CD4-positive, alpha-beta T cell (primary cell): ENCODE measurements at regions not wholly inside any gene's neighbourhood (a gene's known extent, or its start where the extent isn't known, plus 50 kb on each side); places are given as distances from the start of the nearest gene placed in this dataset.

Source experiments
- ATAC-seq: fragments of 200-7000 bp; cut with Tn5 transposase; one replicate; pipeline ENCODE4 v1.10.0; 2022; ENCODE audit warnings: mild to moderate bottlenecking; ENCODE audit not compliant: poor library complexity
- CTCF ChIA-PET: fragments of 350-600 bp; sonication (Branson Sonifier 250); formaldehyde crosslinking; loops from one replicate; lab custom pipeline; 2021; ENCODE audit warnings: antibody characterized with exemption, inconsistent platforms; lab: Charles Lee
- POLR2A ChIA-PET: fragments of 350-600 bp; sonication (Branson Sonifier 250); formaldehyde crosslinking; loops from one replicate; lab custom pipeline; 2021; ENCODE audit warnings: antibody characterized with exemption, inconsistent platforms; lab: Charles Lee
- DNase-seq, 14 experiments: peaks; one replicate each; pipeline ENCODE4 v3.0.0-alpha.2; 2013 to 2020; ENCODE audit warnings: mixed read lengths in 2 of 14
- H3K27ac ChIP-seq, 2 donors: one replicate each; pipeline versions ENCODE4 v1.5.1 to v1.7.0; 2013; ENCODE audit warnings: low read length in 2 of 2, low read depth in 1 of 2, mild to moderate bottlenecking in 1 of 2
- H3K27me3 ChIP-seq, 2 experiments: 1 replicate in 1 of 2; 2 replicates in 1 of 2; pipeline versions ENCODE4 v1.6.1 to v1.7.0; 2013; ENCODE audit warnings: low read length in 2 of 2, control low read depth in 1 of 2, mild to moderate bottlenecking in 1 of 2, moderate library complexity in 1 of 2; ENCODE audit not compliant: insufficient read depth in 2 of 2, control insufficient read depth in 1 of 2
- H3K36me3 ChIP-seq: one replicate; pipeline ENCODE4 v1.6.1; 2013; ENCODE audit warnings: low read length, control low read depth; ENCODE audit not compliant: insufficient read depth
- H3K4me1 ChIP-seq: one replicate; pipeline ENCODE4 v1.6.1; 2013; ENCODE audit warnings: low read length, control low read depth; ENCODE audit not compliant: insufficient read depth
- H3K4me3 ChIP-seq: one replicate; pipeline ENCODE4 v1.5.1; 2013; ENCODE audit warnings: mild to moderate bottlenecking, low read length, moderate library complexity
- H3K9me3 ChIP-seq, 2 experiments: 1 replicate in 1 of 2; 2 replicates in 1 of 2; pipeline versions ENCODE4 v1.6.1 to v1.7.0; 2013; ENCODE audit warnings: low read length in 2 of 2, mild to moderate bottlenecking in 2 of 2, control low read depth in 1 of 2, moderate library complexity in 1 of 2; ENCODE audit not compliant: control insufficient read depth in 1 of 2, insufficient read depth in 1 of 2
- H3K27ac Mint-ChIP-seq: one replicate; pipeline ENCODE4 v1.8.0; 2020; ENCODE audit warnings: mixed read lengths
- H3K27me3 Mint-ChIP-seq: one replicate; pipeline ENCODE4 v1.8.0; 2021; ENCODE audit warnings: mixed read lengths
- H3K36me3 Mint-ChIP-seq: one replicate; pipeline ENCODE4 v1.8.0; 2021; ENCODE audit warnings: low read depth, mixed read lengths
- H3K4me1 Mint-ChIP-seq: one replicate; pipeline ENCODE4 v1.8.0; 2021; ENCODE audit warnings: low read depth, mixed read lengths
- H3K4me3 Mint-ChIP-seq: one replicate; pipeline ENCODE4 v1.8.0; 2020; ENCODE audit warnings: mild to moderate bottlenecking, mixed read lengths
- H3K9me3 Mint-ChIP-seq: one replicate; pipeline ENCODE4 v1.8.0; 2020; ENCODE audit warnings: mixed read lengths
- CTCF ChIP-seq: fragments of 200-600 bp; IDR thresholded peaks from one replicate; pipeline ENCODE4 v1.8.0; 2022; ENCODE audit warnings: antibody characterized with exemption, mild to moderate bottlenecking
- intact Hi-C, 2 experiments: fragments of 100-400 bp; cut with DNase I in 1 of 2; cut with micrococcal nuclease in 1 of 2; formaldehyde crosslinking; loops; one replicate each; pipeline versions ENCODE4 v1.15.1 to v1.9.0; 2023 to 2025; cut with DNase I, micrococcal nuclease

- POLR2A ChIA-PET = no interaction called here
- Mint-ChIP-seq H3K4me3 (no peak overlapping the region), H3K4me1 (peaks cover 7% of the 10 kb centered on the region), H3K27ac (no peak overlapping the region), H3K36me3 (no peaks in the 10 kb centered on the region), H3K9me3 (peaks cover 8% of the 10 kb centered on the region), H3K27me3 (no peaks in the 10 kb centered on the region)
- intact Hi-C loops = no loop called here
- CTCF ChIA-PET = no interaction called here
- Histone ChIP-seq H3K9me3 (peaks cover 0 to 8% of the 10 kb centered on the region in 2 experiments), H3K36me3 (no peaks in the 10 kb centered on the region), H3K4me3 (no peak overlapping the region), H3K27ac (no peak overlapping the region), H3K4me1 (no peaks in the 10 kb centered on the region), H3K27me3 (no peaks in the 10 kb centered on the region)
- DNase-seq (peak in 2 of 14 experiments; percentile 33 to 34), ATAC-seq (peak; percentile 32)
- TF ChIP-seq CTCF = no peak
These were observed 260.6 kb downstream of the PRL start for GRCh38 chr6:22036275-22036674.

GRCh38 chr6:22036699-22037098 is 260.1 kb downstream of the PRL start:
- H3K4me3 ChIP-seq = no peak overlapping the region
- H3K9me3 Mint-ChIP-seq = peaks cover 8% of the 10 kb centered on the region
- no peaks in the 10 kb centered on the region for H3K36me3 ChIP-seq
- H3K27ac Mint-ChIP-seq = no peak overlapping the region
- peaks cover 0 to 8% of the 10 kb centered on the region in 2 experiments for H3K9me3 ChIP-seq
- H3K27me3 Mint-ChIP-seq = no peaks in the 10 kb centered on the region
- H3K4me1 ChIP-seq = no peaks in the 10 kb centered on the region
- intact Hi-C loops = no loop called here
- H3K27ac ChIP-seq = no peak overlapping the region
- no peak overlapping the region for H3K4me3 Mint-ChIP-seq
- no peak for TF ChIP-seq CTCF
- no peak for ATAC-seq
- no peaks in the 10 kb centered on the region for H3K36me3 Mint-ChIP-seq
- DNase-seq = no peak
- H3K27me3 ChIP-seq = no peaks in the 10 kb centered on the region
- ChIA-PET CTCF (no interaction called here), POLR2A (no interaction called here)
- peaks cover 7% of the 10 kb centered on the region for H3K4me1 Mint-ChIP-seq

GRCh38 chr6:22041797-22042480 is 254.9 kb downstream of the PRL start:
- Mint-ChIP-seq H3K4me1 (peaks cover 7% of the 10 kb centered on the region), H3K36me3 (no peaks in the 10 kb centered on the region), H3K27ac (no peak overlapping the region), H3K4me3 (no peak overlapping the region), H3K9me3 (peaks cover 9% of the 10 kb centered on the region), H3K27me3 (no peaks in the 10 kb centered on the region)
- no peak for DNase-seq
- Histone ChIP-seq H3K36me3 (no peaks in the 10 kb centered on the region), H3K27me3 (no peaks in the 10 kb centered on the region), H3K27ac (no peak overlapping the region), H3K4me3 (no peak overlapping the region), H3K9me3 (peaks cover 0 to 4% of the 10 kb centered on the region in 2 experiments), H3K4me1 (no peaks in the 10 kb centered on the region)
- no peak for ATAC-seq
- TF ChIP-seq CTCF = no peak
- ChIA-PET CTCF (no interaction called here), POLR2A (no interaction called here)
- intact Hi-C loops = no loop called here
